Hepatocyte (in vitro differentiated cells): ENCODE measurements at regions not wholly inside any gene's neighbourhood (a gene's known extent, or its start where the extent isn't known, plus 50 kb on each side); places are given as distances from the start of the nearest gene placed in this dataset.
"Not testable (repeated sequence)": the region's sequence is repeated elsewhere in the genome, so short reads cannot be mapped to it uniquely, and the experiment has no call there.

Source experiments
- CTCF ChIP-seq: fragments of 200-600 bp; sonication (generic); IDR thresholded peaks from 2 replicates; pipeline ENCODE4 v1.5.1; 2016; ENCODE audit warnings: antibody characterized with exemption, mild to moderate bottlenecking; ENCODE audit not compliant: poor library complexity
- EZH2 ChIP-seq: fragments of 200-600 bp; sonication (generic); IDR thresholded peaks from 2 replicates; pipeline ENCODE4 v1.6.1; 2016; ENCODE audit warnings: antibody characterized with exemption, mild to moderate bottlenecking, borderline replicate concordance
- EZH2phosphoT487 ChIP-seq: fragments of 200-600 bp; sonication (generic); IDR thresholded peaks from one replicate; pipeline ENCODE4 v1.6.1; 2018; ENCODE audit warnings: antibody characterized with exemption, mild to moderate bottlenecking, low read depth, moderate library complexity; ENCODE audit not compliant: unreplicated experiment, severe bottlenecking

- not testable (repeated sequence) for TF ChIP-seq EZH2, CTCF, EZH2phosphoT487
Measured at GRCh38 chr2:110333114-110334095, 121.1 kb upstream of the MTLN start.
